WERI-Rb-1 (cell line): ENCODE measurements at regions not wholly inside any gene's neighbourhood (a gene's known extent, or its start where the extent isn't known, plus 50 kb on each side); places are given as distances from the start of the nearest gene placed in this dataset.

ENCODE experiments used
- DNase-seq: peaks from one replicate; pipeline ENCODE4 v3.0.0-alpha.2; 2020
- H3K27ac ChIP-seq: fragments of 250-450 bp; sonication (Bioruptor Pico); 2 replicates; pipeline ENCODE4 v1.5.1; 2020; ENCODE audit warnings: mild to moderate bottlenecking, moderate library complexity
- H3K27me3 ChIP-seq: fragments of 250-450 bp; sonication (Bioruptor Pico); 2 replicates; pipeline ENCODE4 v1.5.1; 2021; ENCODE audit warnings: mild to moderate bottlenecking, low read depth, moderate library complexity; ENCODE audit not compliant: insufficient read depth, severe bottlenecking
- H3K36me3 ChIP-seq: fragments of 250-450 bp; sonication (Bioruptor Pico); 2 replicates; pipeline ENCODE4 v1.5.1; 2020; ENCODE audit warnings: mild to moderate bottlenecking, moderate library complexity
- H3K4me3 ChIP-seq: 2 replicates; pipeline ENCODE4 v1.5.1; 2011; ENCODE audit warnings: low read depth, mild to moderate bottlenecking, control low read depth, low read length
- H3K9me3 ChIP-seq: fragments of 250-450 bp; sonication (Bioruptor Pico); 2 replicates; pipeline ENCODE4 v1.5.1; 2021; ENCODE audit warnings: mild to moderate bottlenecking, moderate library complexity; ENCODE audit not compliant: severe bottlenecking
- TF ChIP-seq, protein P1 (sequence below): IDR thresholded peaks from 2 replicates; pipeline ENCODE4 v1.5.1; 2011; ENCODE audit warnings: low read depth, mild to moderate bottlenecking, control low read depth, inconsistent platforms, low read length

DNA sequence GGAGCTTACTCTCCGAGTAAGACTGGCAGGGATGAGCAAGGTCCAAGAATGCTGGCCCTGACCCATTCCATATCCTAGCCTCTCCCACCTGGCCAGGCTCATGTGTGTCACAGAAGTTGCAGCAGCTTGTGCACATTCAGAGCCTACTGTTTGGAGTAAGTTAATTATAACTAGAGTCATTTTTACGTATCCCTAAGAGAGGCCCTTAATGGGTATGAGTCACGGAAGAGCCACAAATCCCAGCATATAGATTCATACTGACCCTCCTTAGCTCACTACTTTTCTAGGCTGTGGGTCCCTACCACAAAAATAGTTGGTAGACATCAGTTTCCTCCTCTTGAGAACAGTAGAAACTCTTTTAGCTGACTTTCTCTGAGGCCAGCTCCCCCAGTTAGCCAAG, 118.3 kb upstream of the FRG1 start:
- Histone ChIP-seq H3K27ac (no peak overlapping the region), H3K27me3 (peaks cover 82% of the 10 kb centered on the region), H3K9me3 (no peaks in the 10 kb centered on the region), H3K4me3 (no peak overlapping the region), H3K36me3 (no peaks in the 10 kb centered on the region)
- no peak for DNase-seq
- TF ChIP-seq, protein P1, sequence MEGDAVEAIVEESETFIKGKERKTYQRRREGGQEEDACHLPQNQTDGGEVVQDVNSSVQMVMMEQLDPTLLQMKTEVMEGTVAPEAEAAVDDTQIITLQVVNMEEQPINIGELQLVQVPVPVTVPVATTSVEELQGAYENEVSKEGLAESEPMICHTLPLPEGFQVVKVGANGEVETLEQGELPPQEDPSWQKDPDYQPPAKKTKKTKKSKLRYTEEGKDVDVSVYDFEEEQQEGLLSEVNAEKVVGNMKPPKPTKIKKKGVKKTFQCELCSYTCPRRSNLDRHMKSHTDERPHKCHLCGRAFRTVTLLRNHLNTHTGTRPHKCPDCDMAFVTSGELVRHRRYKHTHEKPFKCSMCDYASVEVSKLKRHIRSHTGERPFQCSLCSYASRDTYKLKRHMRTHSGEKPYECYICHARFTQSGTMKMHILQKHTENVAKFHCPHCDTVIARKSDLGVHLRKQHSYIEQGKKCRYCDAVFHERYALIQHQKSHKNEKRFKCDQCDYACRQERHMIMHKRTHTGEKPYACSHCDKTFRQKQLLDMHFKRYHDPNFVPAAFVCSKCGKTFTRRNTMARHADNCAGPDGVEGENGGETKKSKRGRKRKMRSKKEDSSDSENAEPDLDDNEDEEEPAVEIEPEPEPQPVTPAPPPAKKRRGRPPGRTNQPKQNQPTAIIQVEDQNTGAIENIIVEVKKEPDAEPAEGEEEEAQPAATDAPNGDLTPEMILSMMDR: no peak

DNA sequence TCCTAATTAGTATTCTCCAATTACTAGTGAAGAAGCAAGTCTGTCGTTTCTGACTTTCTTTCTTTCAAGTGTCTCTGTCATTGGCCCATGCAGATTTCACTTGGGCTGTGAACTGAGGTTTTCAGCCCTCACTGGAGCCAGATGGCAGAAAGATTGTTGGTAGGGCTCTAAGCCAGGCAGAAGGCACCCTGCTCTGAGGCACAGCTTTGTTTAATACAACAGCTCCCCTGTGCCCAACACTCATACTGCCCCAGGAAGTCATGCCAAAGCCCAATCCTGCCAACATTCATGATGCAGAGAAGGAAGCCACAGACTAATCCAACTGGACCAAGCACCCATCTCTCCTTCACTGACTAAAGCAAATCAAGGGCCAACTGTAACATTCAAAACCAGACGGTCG, 117.1 kb upstream of the FRG1 start:
- TF ChIP-seq, protein P1: no peak
- Histone ChIP-seq H3K27ac (no peak overlapping the region), H3K27me3 (peaks cover 82% of the 10 kb centered on the region), H3K4me3 (no peak overlapping the region), H3K9me3 (no peaks in the 10 kb centered on the region), H3K36me3 (no peaks in the 10 kb centered on the region)
- no peak for DNase-seq

DNA sequence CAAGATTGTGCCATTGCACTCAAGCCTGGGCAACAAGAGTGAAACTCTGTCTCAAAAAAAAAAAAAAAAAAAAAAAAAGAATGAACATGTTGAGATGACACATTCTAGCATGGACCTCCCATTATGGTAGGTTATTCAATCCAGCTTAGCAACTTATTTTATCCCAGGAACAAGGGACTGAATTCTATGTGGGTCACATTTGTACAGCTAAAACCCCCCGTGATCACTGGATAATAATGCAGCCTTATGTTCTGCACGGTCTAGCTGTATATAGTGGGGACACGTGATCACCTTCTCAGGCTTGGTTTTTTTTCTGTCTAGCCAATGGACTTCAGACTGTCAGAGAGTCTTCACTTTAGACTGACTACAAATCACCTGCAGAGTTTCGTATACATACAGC, 115.2 kb upstream of the FRG1 start:
- no peak for DNase-seq
- Histone ChIP-seq H3K27ac (no peak overlapping the region), H3K27me3 (peaks cover 89% of the 10 kb centered on the region), H3K9me3 (no peaks in the 10 kb centered on the region), H3K36me3 (no peaks in the 10 kb centered on the region), H3K4me3 (no peak overlapping the region)
- TF ChIP-seq, protein P1: no peak

DNA sequence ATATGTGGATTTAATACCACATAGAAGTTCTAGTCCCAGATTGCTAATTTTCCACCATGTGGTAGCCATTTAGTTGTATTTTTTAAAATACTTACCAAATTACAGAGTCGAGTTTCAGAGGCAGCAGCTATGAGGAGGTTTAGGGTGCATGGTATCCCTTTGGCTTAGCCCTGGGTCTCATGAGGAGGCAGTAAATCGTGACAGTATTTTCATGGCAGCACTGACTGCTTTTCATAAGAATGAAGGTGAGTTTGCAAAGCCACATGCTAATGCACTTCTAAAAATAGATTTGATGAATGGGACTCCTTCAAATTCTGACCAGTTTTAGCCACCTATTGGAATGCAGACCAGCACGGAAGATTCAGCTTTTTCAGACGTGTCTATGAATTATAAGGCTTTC, 114.0 kb upstream of the FRG1 start:
- DNase-seq: no peak
- TF ChIP-seq, protein P1: no peak
- Histone ChIP-seq H3K27me3 (peaks cover 86% of the 10 kb centered on the region), H3K27ac (no peak overlapping the region), H3K36me3 (no peaks in the 10 kb centered on the region), H3K4me3 (no peak overlapping the region), H3K9me3 (no peaks in the 10 kb centered on the region)

DNA sequence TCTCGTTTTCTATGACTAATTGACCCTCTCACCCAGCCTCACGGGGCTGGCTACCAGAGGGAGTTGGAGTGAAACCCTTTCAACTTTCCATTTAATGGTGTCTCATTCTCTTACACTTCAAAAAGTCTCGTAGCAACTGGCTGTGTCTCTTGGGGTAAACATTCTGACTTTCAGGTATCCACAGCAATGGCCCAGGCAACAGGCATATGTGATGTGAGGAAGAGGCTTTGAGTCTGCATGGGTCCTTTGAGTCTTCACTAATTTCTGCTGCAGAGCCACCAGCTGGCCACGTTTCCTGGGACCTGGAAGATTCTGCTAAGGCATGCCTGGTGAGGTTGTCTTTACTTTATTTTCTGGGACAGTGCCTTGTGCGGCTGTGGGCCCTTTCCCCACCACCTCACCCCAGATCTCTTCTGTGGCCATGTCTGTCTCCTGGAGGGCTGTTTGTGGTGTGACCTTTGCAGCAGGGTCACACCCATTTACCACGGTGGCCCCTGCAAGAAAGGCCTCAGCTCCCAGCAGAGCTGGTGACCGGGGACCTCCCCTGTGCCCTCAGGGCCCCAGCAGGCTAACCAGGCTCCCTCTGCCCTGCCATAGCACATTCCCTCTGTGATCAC, 112.5 kb upstream of the FRG1 start:
- Histone ChIP-seq H3K36me3 (no peaks in the 10 kb centered on the region), H3K9me3 (no peaks in the 10 kb centered on the region), H3K27ac (no peak overlapping the region), H3K4me3 (no peak overlapping the region), H3K27me3 (peaks cover 92% of the 10 kb centered on the region)
- no peak for DNase-seq
- TF ChIP-seq, protein P1: no peak

DNA sequence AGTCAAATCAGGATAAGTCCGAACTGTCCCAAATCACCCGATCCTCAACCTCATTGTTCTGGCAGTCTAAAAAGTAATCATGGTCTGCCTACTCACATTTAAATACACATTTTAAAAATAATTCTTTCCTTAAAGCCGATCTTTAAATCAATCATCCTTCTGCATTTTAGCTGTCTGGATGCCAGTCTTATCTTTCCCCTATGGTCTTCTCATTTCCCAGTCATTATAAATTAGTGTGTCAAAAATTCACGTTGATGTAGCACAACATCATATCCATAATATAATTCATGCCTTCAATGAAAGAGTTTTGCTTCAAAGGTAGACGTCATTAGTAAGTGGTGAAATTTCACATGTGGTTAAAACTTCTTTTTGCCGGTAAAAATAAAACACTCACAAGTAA, 108.1 kb upstream of the FRG1 start:
- DNase-seq: no peak
- H3K36me3 ChIP-seq: no peaks in the 10 kb centered on the region
- no peaks in the 10 kb centered on the region for H3K9me3 ChIP-seq
- H3K4me3 ChIP-seq: no peak overlapping the region
- peaks cover 74% of the 10 kb centered on the region for H3K27me3 ChIP-seq
- no peak overlapping the region for H3K27ac ChIP-seq
- TF ChIP-seq, protein P1: no peak
